Lower leg skin (tissue), 3 donors: ENCODE measurements at regions not wholly inside any gene's neighbourhood (a gene's known extent, or its start where the extent isn't known, plus 50 kb on each side); places are given as distances from the start of the nearest gene placed in this dataset.

ENCODE experiments used
- CTCF ChIP-seq, 3 donors: fragments of 450-650 bp; IDR thresholded peaks; one replicate each; pipeline ENCODE4 v1.5.1; 2016; ENCODE audit warnings: antibody characterized with exemption in 3 of 3, mild to moderate bottlenecking in 3 of 3, moderate library complexity in 2 of 3
- POLR2A ChIP-seq, 2 donors: fragments of 450-650 bp; IDR thresholded peaks; one replicate each; pipeline ENCODE4 v1.6.1; 2016 to 2017; ENCODE audit warnings: antibody characterized with exemption in 2 of 2, mild to moderate bottlenecking in 1 of 2, moderate library complexity in 1 of 2

- TF ChIP-seq CTCF (IDR thresholded peaks at IDR 0.05) (no peak), POLR2A (IDR thresholded peaks at IDR 0.05) (no peak)
These were observed 153.9 kb upstream of the PFKP start for GRCh38 chr10:2913474-2913873.
